ENCODE measurements at regions not wholly inside any gene's neighbourhood (a gene's known extent, or its start where the extent isn't known, plus 50 kb on each side); places are given as distances from the start of the nearest gene placed in this dataset.

DNA sequence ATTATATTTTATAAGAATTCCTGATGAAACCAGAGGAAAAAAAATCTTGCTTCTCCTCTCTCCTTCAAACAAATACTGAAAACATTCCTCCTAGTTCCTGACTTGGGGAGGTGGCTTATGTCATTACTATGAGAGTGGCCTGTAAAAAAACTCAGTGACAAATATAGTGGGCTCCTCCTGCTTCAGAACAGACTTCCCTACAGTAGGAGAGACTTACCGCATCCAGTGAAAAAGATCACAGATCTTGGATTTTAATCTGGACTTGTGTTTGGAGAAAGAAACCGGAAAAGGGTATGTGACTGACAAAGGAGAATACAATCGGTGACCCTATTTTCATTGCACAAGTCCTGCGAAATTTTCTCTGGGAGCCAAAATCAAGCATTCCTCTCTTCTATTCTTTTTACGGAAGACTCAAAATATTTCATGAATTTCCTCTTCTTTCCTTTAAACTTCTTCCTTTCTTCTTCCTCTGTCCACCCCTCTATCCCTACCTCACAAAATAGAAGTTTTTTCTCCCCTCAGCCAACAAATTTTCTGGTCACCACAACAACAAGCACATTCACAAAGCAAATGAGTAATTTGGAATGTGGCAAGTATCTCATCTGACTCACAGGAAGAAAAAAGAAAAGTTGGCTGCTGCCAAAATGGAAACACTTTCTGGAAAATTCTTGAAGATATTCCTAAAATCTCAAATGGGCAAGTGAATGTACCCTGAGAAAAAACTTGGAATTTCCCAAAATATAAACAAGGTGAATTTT, 185.1 kb upstream of the CDKN3 start:
- Histone ChIP-seq H3K36me3 (ENCODE audit: insufficient read depth, low read length) (no peaks in the 10 kb centered on the region), H3K9ac (ENCODE audit: low read depth, low read length) (no peak overlapping the region), H3K4me3 (ENCODE audit: low read length) (no peak overlapping the region), H3K27me3 (ENCODE audit: insufficient read depth, low read length) (no peaks in the 10 kb centered on the region), H3K9me3 (ENCODE audit: insufficient read depth, low read depth, low read length) (0 out of 2 replicates have a peak, but pooled peaks cover 3% of the 10 kb centered on the region), H3K4me1 (ENCODE audit: insufficient read depth, low read length) (peaks cover 9% of the 10 kb centered on the region; the same call in 1 of the 2 replicates), H3K27ac (ENCODE audit: low read depth, low read length) (peak overlapping the region; percentile 37)
- WGBS, result 87% methylated on average over 5 of the region's 5 CpGs

- no peaks in the 10 kb centered on the region for H3K36me3 ChIP-seq (ENCODE audit: insufficient read depth, low read length)
- H3K9ac ChIP-seq (ENCODE audit: low read depth, low read length), result no peak overlapping the region
- WGBS, result 97% methylated on average over 1 of the region's 1 CpG
Observed at GRCh38 chr14:54213536-54213935, 183.3 kb upstream of the CDKN3 start.

DNA sequence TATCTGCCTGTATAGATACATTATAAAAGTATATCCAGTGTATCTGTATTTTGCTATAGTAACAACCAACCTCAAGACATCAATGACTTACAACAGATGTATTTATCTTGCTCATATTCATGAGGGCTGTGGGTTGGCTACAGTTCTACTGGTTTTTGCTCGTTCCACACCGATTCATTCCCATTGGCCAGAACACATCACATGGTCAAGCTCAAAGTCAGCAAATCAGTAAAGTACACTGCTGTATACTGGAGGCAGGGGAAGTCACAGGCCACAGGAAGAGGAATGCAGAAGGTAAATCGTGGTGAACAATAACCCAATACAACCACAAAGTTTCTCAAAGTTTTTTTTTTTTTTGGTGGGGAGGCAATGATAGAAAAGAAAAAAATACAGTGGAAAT, 180.0 kb upstream of the CDKN3 start:
- Histone ChIP-seq H3K27ac (ENCODE audit: low read depth, low read length) (no peak overlapping the region), H3K36me3 (ENCODE audit: insufficient read depth, low read length) (no peaks in the 10 kb centered on the region), H3K4me1 (ENCODE audit: insufficient read depth, low read length) (peaks cover 28% of the 10 kb centered on the region), H3K4me3 (ENCODE audit: low read length) (no peak overlapping the region), H3K9me3 (ENCODE audit: insufficient read depth, low read depth, low read length) (0 out of 2 replicates have a peak, but pooled peaks cover 3% of the 10 kb centered on the region), H3K9ac (ENCODE audit: low read depth, low read length) (no peak overlapping the region), H3K27me3 (ENCODE audit: insufficient read depth, low read length) (peaks cover 39% of the 10 kb centered on the region)
- 100% methylated on average over 2 of the region's 3 CpGs for whole genome bisulfite sequencing

More at GRCh38 chr14:54213536-54213935, 183.3 kb upstream of the CDKN3 start:
- Histone ChIP-seq H3K27me3 (ENCODE audit: insufficient read depth, low read length) (peaks cover 6% of the 10 kb centered on the region), H3K4me1 (ENCODE audit: insufficient read depth, low read length) (peaks cover 10% of the 10 kb centered on the region; the same call in 1 of the 2 replicates), H3K9me3 (ENCODE audit: insufficient read depth, low read depth, low read length) (0 out of 2 replicates have a peak, but pooled peaks cover 3% of the 10 kb centered on the region), H3K27ac (ENCODE audit: low read depth, low read length) (no peak overlapping the region), H3K4me3 (ENCODE audit: low read length) (no peak overlapping the region)

DNA sequence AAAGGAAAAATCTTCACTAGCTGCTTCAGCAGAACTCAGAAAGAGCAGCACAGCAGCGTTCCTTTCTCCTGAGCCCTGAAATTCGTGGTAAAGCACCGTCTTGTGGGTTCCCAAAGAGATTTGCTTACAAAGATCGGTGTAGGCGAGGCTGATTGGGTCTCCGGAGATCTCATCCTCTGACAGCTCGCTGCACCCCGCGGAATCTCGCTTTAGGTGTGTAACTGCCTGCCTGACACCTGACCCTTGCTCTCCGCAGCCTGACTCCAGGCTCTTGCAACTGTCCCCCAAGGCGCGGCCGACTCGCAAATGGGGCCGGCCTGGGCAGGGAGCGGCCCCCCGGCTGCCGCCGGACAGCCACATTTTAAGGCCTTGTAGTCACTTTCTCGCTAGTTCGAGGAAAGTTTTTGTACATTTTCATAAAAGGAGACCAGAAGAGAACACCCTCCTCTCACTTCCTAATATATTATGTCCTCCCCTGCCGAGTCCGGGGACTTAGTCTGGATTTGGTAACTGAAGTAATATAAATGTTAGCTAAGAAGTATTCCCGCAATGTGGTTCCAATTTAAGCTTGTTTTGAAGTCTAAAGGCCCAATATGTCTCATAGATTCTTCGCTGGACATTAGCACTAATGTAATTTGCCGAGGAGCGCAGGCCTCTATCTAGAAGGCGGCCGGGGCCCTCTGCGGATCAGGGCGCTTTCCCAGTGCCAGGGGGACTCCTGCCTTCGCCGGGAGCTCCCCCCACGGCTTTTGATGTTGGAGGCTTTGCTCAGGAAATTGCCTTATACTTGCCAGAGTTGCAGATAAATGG, 177.3 kb upstream of the CDKN3 start:
- H3K4me1 ChIP-seq (ENCODE audit: insufficient read depth, low read length), result peaks cover 37% of the 10 kb centered on the region
- no peak overlapping the region for H3K27ac ChIP-seq (ENCODE audit: low read depth, low read length)
- peaks cover 55% of the 10 kb centered on the region for H3K27me3 ChIP-seq (ENCODE audit: insufficient read depth, low read length)
- H3K9me3 ChIP-seq (ENCODE audit: insufficient read depth, low read depth, low read length), result no peaks in the 10 kb centered on the region
- peak overlapping the region; percentile 47 for H3K4me3 ChIP-seq (ENCODE audit: low read length)
- H3K9ac ChIP-seq (ENCODE audit: low read depth, low read length), result no peak overlapping the region
- WGBS, result 58% methylated on average over 35 of the region's 35 CpGs
- H3K36me3 ChIP-seq (ENCODE audit: insufficient read depth, low read length), result no peaks in the 10 kb centered on the region

GRCh38 chr14:54220071-54220703, 176.6 kb upstream of the CDKN3 start:
- peak overlapping the region; percentile 47 for H3K4me3 ChIP-seq (ENCODE audit: low read length)
- no peak overlapping the region for H3K9ac ChIP-seq (ENCODE audit: low read depth, low read length)
- 22% methylated on average over 28 of the region's 28 CpGs for WGBS
- H3K36me3 ChIP-seq (ENCODE audit: insufficient read depth, low read length), result no peaks in the 10 kb centered on the region
- peaks cover 55% of the 10 kb centered on the region for H3K27me3 ChIP-seq (ENCODE audit: insufficient read depth, low read length)
- H3K27ac ChIP-seq (ENCODE audit: low read depth, low read length), result no peak overlapping the region
- peaks cover 37% of the 10 kb centered on the region for H3K4me1 ChIP-seq (ENCODE audit: insufficient read depth, low read length)
- no peaks in the 10 kb centered on the region for H3K9me3 ChIP-seq (ENCODE audit: insufficient read depth, low read depth, low read length)

GRCh38 chr14:54220704-54221431, 175.9 kb upstream of the CDKN3 start:
- H3K27me3 ChIP-seq (ENCODE audit: insufficient read depth, low read length), result peaks cover 55% of the 10 kb centered on the region

DNA sequence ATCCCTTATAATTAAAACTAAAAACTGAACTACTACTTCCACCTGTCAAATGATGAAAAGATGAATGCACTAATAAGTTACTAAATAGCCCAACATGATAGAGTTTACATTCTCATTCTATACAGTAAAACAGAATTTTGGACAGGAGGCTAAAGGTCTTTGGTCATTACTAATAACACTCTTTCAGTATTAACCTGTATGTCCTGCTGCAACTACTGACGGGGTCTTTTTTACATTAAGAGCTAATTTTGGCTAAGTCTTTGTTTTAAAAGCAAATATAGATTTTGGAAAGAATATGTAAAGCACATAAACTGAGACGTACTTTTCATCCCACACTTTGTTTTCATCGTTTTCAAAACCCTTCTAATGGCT, 175.4 kb upstream of the CDKN3 start:
- Histone ChIP-seq H3K4me3 (ENCODE audit: low read length) (no peak overlapping the region), H3K36me3 (ENCODE audit: insufficient read depth, low read length) (no peaks in the 10 kb centered on the region), H3K27ac (ENCODE audit: low read depth, low read length) (no peak overlapping the region), H3K4me1 (ENCODE audit: insufficient read depth, low read length) (peaks cover 37% of the 10 kb centered on the region), H3K9ac (ENCODE audit: low read depth, low read length) (no peak overlapping the region), H3K9me3 (ENCODE audit: insufficient read depth, low read depth, low read length) (no peaks in the 10 kb centered on the region), H3K27me3 (ENCODE audit: insufficient read depth, low read length) (peaks cover 55% of the 10 kb centered on the region)
- 60% methylated on average over 3 of the region's 3 CpGs for WGBS

More at GRCh38 chr14:54220704-54221431, 175.9 kb upstream of the CDKN3 start:
- no peaks in the 10 kb centered on the region for H3K36me3 ChIP-seq (ENCODE audit: insufficient read depth, low read length)
- H3K9ac ChIP-seq (ENCODE audit: low read depth, low read length), result no peak overlapping the region
- H3K27ac ChIP-seq (ENCODE audit: low read depth, low read length), result no peak overlapping the region
- no peaks in the 10 kb centered on the region for H3K9me3 ChIP-seq (ENCODE audit: insufficient read depth, low read depth, low read length)
- H3K4me1 ChIP-seq (ENCODE audit: insufficient read depth, low read length), result peaks cover 37% of the 10 kb centered on the region
- peak overlapping the region; percentile 47 for H3K4me3 ChIP-seq (ENCODE audit: low read length)
- WGBS, result 44% methylated on average over 4 of the region's 5 CpGs

- Histone ChIP-seq H3K9ac (ENCODE audit: low read depth, low read length) (no peak overlapping the region), H3K27me3 (ENCODE audit: insufficient read depth, low read length) (peaks cover 55% of the 10 kb centered on the region), H3K4me3 (ENCODE audit: low read length) (no peak overlapping the region), H3K36me3 (ENCODE audit: insufficient read depth, low read length) (no peaks in the 10 kb centered on the region), H3K27ac (ENCODE audit: low read depth, low read length) (no peak overlapping the region), H3K4me1 (ENCODE audit: insufficient read depth, low read length) (peaks cover 37% of the 10 kb centered on the region), H3K9me3 (ENCODE audit: insufficient read depth, low read depth, low read length) (no peaks in the 10 kb centered on the region)
- 49% methylated on average over 4 of the region's 4 CpGs for WGBS
Observed at GRCh38 chr14:54221971-54222370, 174.8 kb upstream of the CDKN3 start.

- H3K9me3 ChIP-seq (ENCODE audit: insufficient read depth, low read depth, low read length), result peaks cover 3% of the 10 kb centered on the region; the same call in 1 of the 2 replicates
- H3K36me3 ChIP-seq (ENCODE audit: insufficient read depth, low read length), result no peaks in the 10 kb centered on the region
- H3K4me3 ChIP-seq (ENCODE audit: low read length), result no peak overlapping the region
- 95% methylated on average over 5 of the region's 5 CpGs for WGBS
- peaks cover 45% of the 10 kb centered on the region for H3K27me3 ChIP-seq (ENCODE audit: insufficient read depth, low read length)
- no peak overlapping the region for H3K9ac ChIP-seq (ENCODE audit: low read depth, low read length)
- no peak overlapping the region for H3K27ac ChIP-seq (ENCODE audit: low read depth, low read length)
- H3K4me1 ChIP-seq (ENCODE audit: insufficient read depth, low read length), result peaks cover 32% of the 10 kb centered on the region
Observed at GRCh38 chr14:54223831-54224402, 172.9 kb upstream of the CDKN3 start.

GRCh38 chr14:54225457-54226060, 171.2 kb upstream of the CDKN3 start:
- 95% methylated on average over 6 of the region's 7 CpGs for WGBS
- Histone ChIP-seq H3K4me3 (ENCODE audit: low read length) (no peak overlapping the region), H3K27me3 (ENCODE audit: insufficient read depth, low read length) (peaks cover 28% of the 10 kb centered on the region), H3K36me3 (ENCODE audit: insufficient read depth, low read length) (no peaks in the 10 kb centered on the region), H3K4me1 (ENCODE audit: insufficient read depth, low read length) (peaks cover 23% of the 10 kb centered on the region), H3K9me3 (ENCODE audit: insufficient read depth, low read depth, low read length) (peaks cover 3% of the 10 kb centered on the region; the same call in 1 of the 2 replicates), H3K9ac (ENCODE audit: low read depth, low read length) (no peak overlapping the region), H3K27ac (ENCODE audit: low read depth, low read length) (no peak overlapping the region)

Measured in HUES64 (cell line).